NCI-H1092 (cell line): ENCODE measurements at regions not wholly inside any gene's neighbourhood (a gene's known extent, or its start where the extent isn't known, plus 50 kb on each side); places are given as distances from the start of the nearest gene placed in this dataset.

Experiments used
- DNase-seq: peaks from one replicate; lab custom pipeline; 2025; lab: John Stamatoyannopoulos, UW

DNA sequence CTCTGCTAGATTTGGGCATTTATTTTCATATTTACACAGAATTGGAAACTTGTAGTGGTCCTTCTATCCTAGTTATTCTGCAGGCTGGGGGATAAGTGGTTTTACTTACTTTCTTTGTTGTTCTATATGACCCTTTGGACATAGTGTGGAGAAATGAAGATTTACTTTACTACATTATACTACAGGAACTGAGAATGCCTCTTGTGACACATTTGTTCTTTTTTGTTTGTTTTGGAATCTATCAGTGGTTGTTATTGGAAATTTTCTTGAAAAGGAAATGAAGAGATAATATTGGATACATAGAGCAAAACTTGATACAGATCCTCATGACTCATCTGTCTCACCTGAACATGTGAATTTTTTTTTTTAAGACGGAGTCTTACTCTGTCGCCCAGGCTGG is 146.1 kb upstream of the DPYD start:
- no peak for DNase-seq

DNA sequence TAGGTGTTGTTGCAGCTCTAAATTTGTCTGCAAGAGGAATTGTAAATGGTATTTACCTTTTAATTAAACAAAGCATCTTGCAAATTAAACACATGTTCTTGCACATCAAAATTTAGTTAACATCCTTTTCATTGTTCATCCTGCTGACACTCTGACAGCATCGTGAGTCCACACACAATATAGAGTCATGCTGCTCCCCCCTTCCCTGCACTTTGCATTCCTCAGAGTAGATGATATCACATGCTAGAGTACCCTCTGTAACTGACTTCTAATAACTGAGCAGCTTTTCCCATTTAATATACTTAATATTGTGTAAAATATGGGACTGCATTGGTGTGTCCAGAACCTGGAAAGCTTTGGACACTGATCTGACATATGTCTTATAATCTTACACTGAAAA is 138.8 kb upstream of the DPYD start:
- DNase-seq: no peak

DNA sequence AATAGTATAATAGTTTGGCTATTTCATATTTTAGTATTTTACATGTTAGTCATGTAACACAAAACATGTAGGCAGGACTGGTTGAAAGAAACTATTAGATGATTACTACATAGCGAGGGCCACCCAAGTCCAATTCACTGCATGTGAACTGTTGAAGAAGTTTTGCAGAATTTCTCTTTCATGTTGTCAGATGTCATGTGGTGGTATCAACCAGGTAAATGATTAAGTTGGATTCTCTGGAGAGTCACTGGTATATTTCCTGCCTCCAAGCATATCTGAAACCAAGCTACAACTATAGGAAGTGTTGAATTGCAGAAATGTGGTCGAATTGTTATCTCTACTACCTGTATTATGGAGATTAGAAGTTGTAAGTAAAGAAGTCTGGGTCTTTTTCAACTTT is 137.8 kb upstream of the DPYD start:
- no peak for DNase-seq

DNA sequence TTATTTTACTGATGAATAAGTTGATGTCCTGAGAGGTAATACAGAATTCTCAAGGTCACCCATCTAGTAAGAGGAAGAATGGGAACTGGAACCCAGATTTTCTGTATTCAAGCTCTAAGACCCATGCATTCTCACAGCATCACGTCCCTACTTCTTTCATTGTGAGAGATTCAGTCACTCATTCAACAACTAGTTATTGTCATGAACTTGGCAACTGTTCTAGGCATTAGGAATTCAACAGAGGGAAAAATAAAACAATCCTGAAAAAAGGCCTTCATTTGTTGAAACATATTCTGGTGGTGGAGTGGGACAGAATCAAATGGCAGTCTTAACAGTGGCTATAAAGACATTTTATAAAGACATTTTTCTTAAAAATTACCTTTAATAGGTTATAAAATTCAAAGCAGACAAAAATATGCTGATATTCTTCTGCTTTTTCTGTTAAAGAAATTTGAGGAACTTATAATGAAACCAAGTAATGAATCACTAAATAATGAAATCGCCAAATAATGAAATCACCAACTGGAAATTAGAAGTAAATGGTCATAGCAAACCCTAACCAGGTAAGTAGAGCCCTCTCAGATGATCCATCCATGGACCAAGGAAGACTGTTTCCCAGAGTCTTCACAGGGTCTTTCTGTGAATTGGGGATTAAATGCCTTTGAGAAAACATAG is 136.5 kb upstream of the DPYD start:
- no peak for DNase-seq

DNA sequence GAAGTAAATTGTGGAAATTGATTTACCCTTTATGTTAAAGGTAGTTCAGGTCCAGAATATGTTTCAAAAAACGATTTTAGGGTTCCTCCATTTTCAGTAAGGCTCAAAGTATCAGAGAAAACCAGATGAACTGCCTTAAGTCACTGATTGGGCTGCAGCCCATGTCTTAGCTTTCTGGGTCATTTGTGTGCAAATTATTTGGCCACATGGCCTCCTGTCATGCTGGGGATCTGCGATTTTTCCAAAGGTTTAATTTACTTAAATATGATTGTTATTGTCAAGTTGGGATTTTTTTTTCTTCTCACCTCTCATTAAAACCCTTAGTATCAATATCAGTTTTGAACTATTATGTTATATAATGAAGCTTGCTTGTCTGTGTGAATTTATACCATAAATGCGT is 135.9 kb upstream of the DPYD start:
- DNase-seq: no peak

DNA sequence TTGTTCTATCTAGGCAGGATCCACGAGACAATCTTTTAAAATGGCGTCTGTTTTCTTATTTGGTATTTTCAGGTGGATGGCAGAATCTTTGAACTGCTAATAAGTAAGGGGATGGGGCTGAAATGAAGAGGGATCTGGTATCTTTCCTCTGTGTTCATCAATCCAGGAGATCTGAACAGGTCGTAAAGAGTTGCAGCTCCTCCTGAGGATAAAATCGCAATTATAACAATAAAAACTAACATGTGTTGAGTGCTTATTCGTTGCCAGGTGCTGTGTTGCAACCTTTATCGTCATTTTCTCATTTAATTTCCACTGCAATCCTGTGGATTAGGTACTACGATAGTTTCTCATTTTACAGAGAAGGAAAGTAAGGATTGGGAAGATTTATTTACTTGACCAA is 134.6 kb upstream of the DPYD start:
- no peak for DNase-seq

DNA sequence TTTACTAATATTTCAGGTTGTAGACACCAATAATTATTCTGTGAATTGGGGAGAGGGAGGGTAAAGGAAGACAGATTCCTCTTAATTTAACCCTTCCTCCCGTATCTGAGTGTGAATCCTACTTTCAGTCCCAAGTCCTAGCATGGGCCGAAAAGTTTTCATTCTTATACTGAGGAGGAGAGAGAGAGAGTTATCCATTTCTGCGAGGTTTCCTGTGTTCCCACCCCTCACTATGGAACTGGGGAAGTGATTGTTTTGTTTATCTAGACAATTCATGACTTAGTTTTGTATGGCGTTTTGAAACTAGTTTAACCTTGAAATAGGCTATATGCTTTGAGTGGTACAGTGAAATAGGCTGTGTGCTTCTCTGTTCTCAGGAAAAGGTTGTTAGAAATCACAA is 134.0 kb upstream of the DPYD start:
- DNase-seq: no peak

DNA sequence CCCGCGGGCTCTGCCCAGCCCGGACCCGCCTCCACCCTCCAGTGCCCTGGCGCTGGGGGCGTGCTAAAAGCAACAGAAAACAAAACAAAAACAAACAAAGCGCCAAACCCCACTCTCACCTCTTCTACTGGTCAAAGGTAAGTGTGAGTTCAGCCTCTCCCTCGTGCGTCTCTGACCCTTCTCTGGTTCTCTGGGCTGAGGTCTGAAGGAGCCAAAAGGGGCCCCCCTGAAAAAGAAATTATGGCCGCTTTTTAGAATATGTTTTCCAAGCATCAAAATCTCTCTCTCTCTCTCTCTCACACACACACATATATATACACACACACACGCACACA is 133.5 kb upstream of the DPYD start:
- no peak for DNase-seq

DNA sequence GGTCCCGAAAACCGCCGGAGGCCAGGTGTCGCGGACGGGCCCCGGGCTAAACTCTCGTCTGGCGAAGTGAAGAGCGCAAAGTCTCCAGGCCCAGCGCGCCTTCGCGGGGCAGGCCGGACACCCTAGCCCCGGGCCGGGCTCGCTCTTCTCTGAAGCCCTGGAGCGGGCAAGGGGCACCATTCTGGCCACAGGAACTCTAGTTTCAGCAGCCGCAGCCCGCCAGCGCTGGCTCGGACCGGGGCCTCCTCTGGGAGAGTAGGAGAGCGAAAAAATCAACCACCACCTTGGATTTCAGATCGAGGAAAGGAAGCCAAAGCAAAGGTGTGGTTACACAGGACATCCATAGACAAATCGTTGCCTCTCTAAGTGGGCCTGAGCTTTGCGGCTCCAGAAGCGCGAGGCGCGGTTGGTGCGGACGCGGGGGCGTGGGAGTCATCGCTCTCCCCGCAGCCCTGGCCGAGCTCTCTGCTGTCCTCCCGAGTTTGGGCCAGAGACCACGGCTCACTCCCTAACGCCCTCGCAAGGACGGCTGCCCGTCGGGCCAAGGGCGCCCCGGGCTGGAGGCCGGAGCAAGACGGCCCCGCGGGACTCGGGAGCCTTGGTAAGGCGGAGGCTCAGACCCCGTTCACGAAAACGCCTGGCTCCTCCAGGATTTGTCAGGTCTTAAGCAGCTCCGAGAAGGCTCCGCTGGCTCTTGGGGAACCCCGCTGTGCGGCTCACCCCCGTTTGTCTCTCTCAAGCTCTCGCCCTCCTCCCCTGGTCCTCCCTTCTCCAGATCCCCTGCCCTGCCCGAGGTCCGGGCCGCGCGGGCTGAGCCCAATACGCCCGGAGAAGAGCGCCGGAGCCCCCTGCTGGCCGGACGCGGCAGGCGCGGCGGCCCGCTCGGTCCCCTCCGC is 132.9 kb upstream of the DPYD start:
- DNase-seq: no peak

DNA sequence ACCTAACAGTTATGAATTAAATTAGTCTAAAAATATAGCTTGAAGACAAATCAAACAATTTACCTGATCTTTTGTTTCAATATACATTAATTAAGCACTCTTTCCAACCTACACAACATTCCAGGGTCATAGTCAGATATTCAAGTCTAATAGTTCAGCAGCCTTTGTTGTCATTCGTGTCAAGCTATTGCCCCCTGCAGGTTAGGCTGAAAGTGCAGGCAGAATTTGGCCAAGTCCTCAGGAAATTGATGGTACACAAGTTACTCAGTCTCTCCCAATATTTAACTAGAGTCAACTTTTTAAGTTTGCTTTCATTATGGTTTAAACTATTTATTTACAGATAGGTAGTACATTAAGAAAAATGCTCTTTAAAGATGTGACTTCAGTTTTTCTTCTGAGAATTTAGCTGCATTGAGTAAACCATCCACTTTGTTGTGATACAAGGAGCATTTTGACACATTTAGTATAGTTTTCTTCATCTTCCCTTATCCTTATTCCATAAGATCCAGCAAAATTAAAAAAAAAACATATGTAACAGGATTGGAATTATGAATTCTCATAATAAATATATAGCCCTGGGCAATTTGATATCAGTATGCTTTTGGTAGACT is 130.3 kb upstream of the DPYD start:
- DNase-seq: peak; percentile 39

DNA sequence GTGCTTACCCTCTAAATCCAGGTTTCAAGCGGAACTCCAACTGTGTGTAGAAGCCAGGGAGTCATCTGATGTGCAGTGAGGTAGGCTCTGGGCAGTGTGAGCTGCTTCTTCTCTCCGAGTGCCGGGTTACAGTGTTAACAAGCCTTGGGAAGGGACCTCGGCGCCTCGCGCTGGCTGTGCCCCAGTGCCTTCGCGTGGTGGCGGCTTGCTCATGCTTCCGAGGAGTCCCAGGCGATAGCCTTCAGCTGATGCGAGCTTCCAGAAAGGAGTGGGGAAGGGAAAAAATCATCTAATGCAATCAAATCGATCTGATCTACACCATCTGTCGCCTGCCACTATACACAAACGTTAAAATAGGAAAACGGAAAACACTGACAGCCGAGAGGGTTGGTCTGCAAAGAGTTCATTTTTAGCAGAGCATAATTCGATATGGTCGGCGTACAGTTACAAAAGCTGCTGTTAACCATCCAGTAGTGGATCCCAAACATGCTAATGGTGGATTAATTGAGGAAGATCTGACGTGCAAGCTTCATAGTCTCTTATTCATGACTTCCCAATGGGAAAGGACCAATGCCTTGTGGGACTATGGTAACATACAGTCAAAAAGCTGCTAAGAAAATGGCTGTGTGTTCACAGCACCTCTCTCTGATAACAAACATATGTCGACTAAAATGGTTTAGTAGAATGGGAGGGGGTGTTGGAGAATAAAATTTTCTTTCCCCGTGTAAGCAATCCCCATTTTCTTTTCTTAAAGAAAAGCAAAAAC is 128.7 kb upstream of the DPYD start:
- no peak for DNase-seq

DNA sequence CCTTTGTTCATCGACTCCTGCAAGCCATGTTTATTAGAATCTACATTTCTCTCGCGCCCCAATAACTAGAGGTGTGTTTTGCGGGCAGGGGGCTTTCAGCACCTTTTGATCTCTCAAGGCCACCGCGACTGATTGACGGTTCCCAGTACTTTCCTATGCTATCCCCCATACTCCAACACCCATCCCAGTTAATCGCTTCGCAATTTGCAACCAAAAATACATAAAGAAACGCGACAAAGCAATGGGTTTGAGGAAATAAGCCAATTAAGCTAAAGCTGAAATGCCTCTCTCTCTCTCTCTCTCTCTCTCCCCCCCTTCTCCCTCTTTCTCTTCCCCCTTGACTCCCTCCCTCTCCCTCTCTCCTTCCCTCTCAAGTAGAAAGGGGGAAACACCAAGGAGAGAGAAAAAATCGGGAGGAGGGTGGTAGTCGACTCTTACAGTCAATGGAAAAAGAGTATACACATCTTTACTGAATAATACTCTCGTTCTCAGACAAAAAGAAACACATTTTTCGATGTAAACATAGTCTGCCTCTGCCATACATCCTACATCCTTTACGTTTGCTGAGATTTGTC is 128.0 kb upstream of the DPYD start:
- DNase-seq: no peak

DNA sequence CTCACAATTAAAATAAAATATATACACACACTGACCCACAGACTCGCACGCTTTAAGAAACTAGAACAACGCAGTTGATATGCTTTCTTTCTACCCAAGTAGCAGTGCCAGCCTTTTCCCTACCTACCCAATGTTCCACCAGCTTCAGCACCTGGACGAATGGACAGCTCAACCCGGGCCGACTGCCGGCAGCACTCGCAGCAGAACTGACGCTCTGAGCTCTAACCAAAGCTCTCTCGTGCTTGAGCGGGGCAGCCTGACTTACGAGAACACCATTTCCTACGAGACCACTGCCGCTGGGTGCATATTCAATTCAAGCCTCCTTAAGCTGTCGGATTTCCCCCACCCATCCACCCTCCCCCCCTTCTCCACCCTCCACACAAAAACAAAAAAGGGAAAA is 127.4 kb upstream of the DPYD start:
- no peak for DNase-seq

DNA sequence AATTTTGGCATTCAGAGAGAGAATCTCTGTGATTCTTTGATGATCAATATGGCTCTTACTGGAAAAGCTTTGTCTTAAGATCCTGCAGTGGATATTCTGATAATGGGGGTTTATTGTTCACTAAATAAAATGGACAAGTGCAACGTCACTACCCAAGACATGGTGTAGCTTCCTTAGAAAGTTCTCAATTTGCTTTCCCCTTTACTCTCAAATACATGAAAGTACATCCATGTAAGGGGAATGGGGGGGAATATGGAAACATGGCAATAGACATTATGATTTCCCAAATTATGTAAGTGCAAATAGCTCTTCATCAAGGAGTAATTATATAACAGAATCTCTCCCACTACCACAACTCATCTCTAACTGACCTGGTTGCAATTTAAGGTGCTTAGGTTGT is 126.3 kb upstream of the DPYD start:
- DNase-seq: no peak

DNA sequence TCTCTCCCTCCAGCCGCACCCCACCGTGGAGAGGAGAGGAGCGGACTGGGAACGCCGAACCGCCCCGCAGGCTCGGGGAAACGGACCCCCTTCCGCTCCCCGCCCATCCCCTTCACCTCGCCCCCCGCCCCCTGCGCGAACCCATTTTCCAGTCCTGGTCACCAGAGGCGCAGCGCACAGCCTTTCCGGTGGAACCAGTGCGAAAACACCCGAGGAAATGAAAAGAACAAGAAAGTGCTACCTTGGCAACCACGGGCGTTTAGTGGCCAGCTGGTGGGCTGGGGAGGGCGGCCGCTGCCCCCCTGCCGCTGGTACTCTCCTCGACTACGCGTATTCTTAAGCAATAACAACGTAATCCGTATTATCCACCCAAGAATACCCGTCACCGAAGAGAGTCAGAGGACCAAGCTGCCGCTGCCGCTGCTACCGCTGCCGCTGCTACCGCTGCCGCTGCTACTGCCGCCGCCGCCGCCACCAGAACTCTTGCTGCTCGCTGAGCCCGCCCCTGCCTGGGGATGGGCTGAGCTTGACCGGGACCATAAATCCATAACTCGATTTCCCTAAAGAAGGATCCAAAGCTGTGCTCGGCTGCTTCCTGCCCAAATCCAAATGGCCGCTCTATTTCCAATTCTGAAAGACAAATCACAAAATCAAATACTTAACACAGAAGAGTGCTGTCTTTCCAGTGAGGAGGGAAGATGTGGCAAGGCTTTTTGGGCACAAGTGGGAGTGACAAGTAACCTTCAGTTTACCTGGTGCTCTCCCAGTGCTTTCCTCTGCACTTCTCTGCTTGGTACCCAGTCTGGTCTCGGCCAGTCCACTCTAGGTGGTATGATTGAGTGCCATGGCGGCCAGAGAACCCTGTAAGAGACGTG is 125.2 kb upstream of the DPYD start:
- no peak for DNase-seq

DNA sequence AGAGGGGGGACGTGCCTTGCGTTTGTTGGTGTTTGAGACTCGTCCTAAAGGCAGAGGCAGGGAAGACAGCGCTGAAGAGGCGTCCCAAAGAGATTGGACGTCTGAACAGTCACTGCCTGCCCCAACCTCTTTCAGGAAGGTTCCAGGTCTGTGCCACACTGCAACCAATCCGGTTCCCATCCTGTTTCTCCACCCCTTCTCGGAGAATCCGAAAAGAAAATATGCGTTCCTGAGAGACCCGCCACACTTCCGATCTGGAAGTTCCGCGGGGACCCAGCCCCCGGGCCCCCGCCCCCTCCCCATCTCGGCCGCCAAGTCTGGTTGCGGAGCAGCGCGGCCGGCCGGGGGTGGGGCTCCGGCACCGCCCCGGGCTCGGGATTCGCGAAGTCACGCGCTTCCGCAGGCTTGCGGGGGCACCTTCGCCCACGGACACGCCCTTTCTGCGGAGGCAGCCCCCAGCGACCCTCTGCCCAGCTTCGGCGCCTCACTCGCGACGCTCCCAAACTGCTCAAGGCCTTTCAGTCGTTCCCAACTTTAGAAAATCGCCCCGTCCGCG is 124.5 kb upstream of the DPYD start:
- no peak for DNase-seq

DNA sequence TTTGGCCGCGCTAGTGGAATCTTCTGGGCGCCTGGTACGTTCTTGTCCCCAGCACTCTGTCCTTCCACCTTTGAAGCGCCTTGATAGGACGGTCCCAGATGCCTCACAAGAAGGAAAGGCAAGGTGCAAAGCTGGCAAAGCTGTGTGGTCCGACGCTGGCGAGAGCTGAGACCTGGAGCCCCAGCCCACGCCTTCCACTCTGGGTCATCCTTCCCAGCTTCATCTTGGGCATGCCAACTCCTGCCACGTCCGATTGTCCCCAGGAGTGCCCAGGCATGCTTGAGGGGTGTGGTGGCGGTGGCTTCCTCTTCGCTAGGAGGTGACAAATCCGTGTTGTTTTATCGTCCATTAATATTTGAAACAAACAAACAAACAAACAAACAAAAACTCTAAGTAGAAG is 123.9 kb upstream of the DPYD start:
- DNase-seq: no peak

DNA sequence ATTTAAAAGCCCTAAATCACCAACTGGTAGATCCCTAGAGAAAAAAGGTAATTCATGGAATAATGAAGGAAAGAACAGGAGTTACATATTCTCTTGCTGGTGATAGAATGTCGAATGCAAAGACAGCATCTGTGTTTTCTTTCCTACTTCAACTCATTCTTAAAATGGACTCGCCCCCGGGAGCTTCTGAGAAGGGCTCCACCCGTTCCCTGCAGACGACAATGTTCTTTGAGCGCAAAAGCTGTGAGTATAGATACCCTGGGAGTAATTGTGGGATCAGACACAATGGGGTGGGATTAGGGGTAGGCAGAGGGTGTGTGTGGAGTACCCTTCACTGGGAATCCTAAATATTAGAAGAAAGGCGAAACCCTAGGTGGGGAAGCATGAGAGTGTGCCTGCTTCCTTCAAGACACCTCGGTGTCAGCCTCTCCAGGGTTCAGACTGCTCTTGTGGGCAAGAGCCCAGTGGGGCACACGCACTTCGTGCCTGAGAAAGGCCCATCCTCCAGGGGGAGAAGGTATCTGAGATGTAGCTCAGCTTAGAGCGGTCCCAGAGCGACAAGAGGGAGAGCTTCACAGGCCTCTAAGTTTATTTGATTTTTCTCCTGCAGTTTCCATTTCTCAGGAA is 123.3 kb upstream of the DPYD start:
- DNase-seq: no peak

DNA sequence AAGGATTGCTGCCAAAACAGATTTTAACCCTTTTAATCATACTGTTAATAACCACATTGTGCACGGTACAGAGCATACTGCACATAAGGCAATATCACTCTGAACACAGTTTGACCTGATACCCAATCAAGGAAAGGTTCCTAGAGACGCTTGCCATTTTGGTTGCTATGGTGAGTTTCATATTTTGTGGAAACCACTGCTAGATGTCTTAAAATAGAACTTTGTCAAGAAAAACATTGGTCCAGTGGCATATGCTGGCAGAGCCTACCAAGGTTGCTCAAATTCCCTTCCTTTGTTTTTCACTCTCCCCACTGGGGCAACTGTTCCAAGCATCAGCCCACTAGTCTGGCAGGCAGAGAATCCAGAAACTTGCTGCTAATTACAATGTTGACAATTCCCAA is 114.8 kb upstream of the DPYD start:
- DNase-seq: no peak

DNA sequence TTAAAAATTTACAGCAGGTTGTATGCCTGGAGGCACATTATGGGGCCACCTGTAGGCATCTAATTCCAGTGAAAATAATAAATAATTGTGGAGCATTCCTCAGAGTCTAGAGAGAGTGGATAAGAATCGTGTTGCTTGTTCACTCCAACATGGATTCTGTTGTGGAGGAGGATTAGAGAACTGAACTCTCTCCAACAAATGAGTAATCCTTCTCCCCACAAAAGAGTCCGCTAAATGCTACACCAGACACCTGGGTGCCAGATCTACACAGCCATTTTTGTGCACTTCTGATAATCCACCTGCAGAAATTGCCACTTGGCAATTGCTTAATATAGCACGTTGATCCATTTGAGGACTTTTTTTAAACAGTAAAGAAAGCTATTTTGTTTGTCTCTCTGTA is 113.7 kb upstream of the DPYD start:
- no peak for DNase-seq

DNA sequence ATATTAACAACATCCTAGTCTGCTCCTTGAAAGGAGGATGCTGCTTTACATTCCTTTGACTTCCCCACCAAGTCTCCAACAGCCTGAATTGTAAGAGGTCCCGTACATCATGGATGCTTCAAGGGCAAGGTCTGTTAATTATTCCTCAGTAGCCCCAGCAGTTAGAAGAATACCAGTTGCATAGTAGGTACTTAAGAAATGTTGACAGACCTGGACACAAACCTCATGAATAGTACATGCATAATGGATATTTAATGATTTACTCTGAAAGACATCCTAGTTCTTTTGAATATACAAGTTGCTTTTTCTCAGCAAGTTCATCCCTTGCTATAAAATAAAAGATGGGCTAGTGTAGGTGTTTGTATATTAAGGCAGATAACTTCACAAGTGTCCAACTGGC is 112.1 kb upstream of the DPYD start:
- no peak for DNase-seq
